HEK293 (cell line): ENCODE measurements at regions not wholly inside any gene's neighbourhood (a gene's known extent, or its start where the extent isn't known, plus 50 kb on each side); places are given as distances from the start of the nearest gene placed in this dataset.

ENCODE experiments used
- CTCF ChIA-PET: fragments of 350-600 bp; formaldehyde crosslinking; extraction: SDS; loops from one replicate; lab custom pipeline; 2021; ENCODE audit warnings: antibody characterized with exemption; lab: Yijun Ruan, JAX
- POLR2A ChIA-PET: fragments of 300-600 bp; formaldehyde crosslinking; extraction: SDS; loops from one replicate; lab custom pipeline; 2020; ENCODE audit warnings: antibody characterized with exemption, inconsistent platforms; lab: Yijun Ruan, JAX
- H3K27ac ChIP-seq: fragments of 200-500 bp; sonication (Bioruptor generic); 2 replicates; pipeline ENCODE4 v1.5.1; 2014; ENCODE audit warnings: low read depth, low read length, control low read depth, inconsistent platforms; ENCODE audit errors: extremely low read depth
- H3K36me3 ChIP-seq, 2 experiments: fragments of 200-500 bp in 1 of 2; sonication (Bioruptor generic) in 1 of 2; 1 replicate in 1 of 2; 2 replicates in 1 of 2; pipeline ENCODE4 v1.5.1; 2014 to 2017; ENCODE audit warnings: inconsistent platforms in 2 of 2, low read length in 2 of 2; ENCODE audit not compliant: control insufficient read depth in 2 of 2, insufficient read depth in 1 of 2
- H3K4me1 ChIP-seq: fragments of 200-500 bp; sonication (Bioruptor generic); 2 replicates; pipeline ENCODE4 v1.5.1; 2014; ENCODE audit warnings: mild to moderate bottlenecking, low read length, inconsistent platforms; ENCODE audit not compliant: control insufficient read depth, insufficient read depth
- H3K4me3 ChIP-seq: 2 replicates; pipeline ENCODE4 v1.5.1; 2011; ENCODE audit warnings: low read depth, mild to moderate bottlenecking, control low read depth, low read length, moderate library complexity
- H3K9me3 ChIP-seq: fragments of 200-500 bp; sonication (Bioruptor generic); 2 replicates; pipeline ENCODE4 v1.5.1; 2014; ENCODE audit warnings: low read depth, low read length, inconsistent platforms; ENCODE audit not compliant: control insufficient read depth, insufficient read depth
- MEIS1 ChIP-seq: sonication (generic); formaldehyde crosslinking; IDR thresholded peaks from 2 replicates; pipeline ENCODE4 v1.8.1; 2022; ENCODE audit warnings: missing genetic modification reagents, mild to moderate bottlenecking, borderline replicate concordance
- PRDM1 ChIP-seq: fragments of 450-650 bp; formaldehyde crosslinking; IDR thresholded peaks from 2 replicates; pipeline ENCODE4; 2016; ENCODE audit warnings: missing biosample characterization, missing genetic modification characterization
- TRIM28 ChIP-seq: IDR thresholded peaks from 2 replicates; pipeline ENCODE4 v1.6.1; 2011; ENCODE audit warnings: low read length, control low read depth, borderline replicate concordance
- YY1 ChIP-seq: fragments of 450-650 bp; formaldehyde crosslinking; IDR thresholded peaks from 2 replicates; pipeline ENCODE4 v1.5.1; 2018; ENCODE audit warnings: missing biosample characterization, missing genetic modification characterization
- ZBTB17 ChIP-seq: fragments of 450-650 bp; formaldehyde crosslinking; IDR thresholded peaks from 2 replicates; pipeline ENCODE4 v1.5.1; 2016; ENCODE audit warnings: missing biosample characterization, missing genetic modification characterization
- ZBTB8A ChIP-seq: fragments of 450-650 bp; formaldehyde crosslinking; IDR thresholded peaks from 2 replicates; pipeline ENCODE4 v1.5.1; 2016; ENCODE audit warnings: missing biosample characterization, missing genetic modification characterization
- ZNF19 ChIP-seq: fragments of 450-650 bp; formaldehyde crosslinking; IDR thresholded peaks from 2 replicates; pipeline ENCODE4; 2016; ENCODE audit warnings: missing biosample characterization, missing genetic modification characterization, low read depth
- ZNF248 ChIP-seq: fragments of 450-650 bp; formaldehyde crosslinking; IDR thresholded peaks from 2 replicates; pipeline ENCODE4 v1.5.1; 2017; ENCODE audit warnings: missing biosample characterization, missing genetic modification characterization
- ZNF266 ChIP-seq: fragments of 450-650 bp; formaldehyde crosslinking; IDR thresholded peaks from 2 replicates; pipeline ENCODE4 v1.5.1; 2016; ENCODE audit warnings: missing biosample characterization, missing genetic modification characterization, low read depth
- ZNF292 ChIP-seq: fragments of 450-650 bp; formaldehyde crosslinking; IDR thresholded peaks from 2 replicates; pipeline ENCODE4 v1.5.1; 2016; ENCODE audit warnings: low read depth, missing biosample characterization, missing genetic modification characterization, borderline replicate concordance
- ZNF37A ChIP-seq: fragments of 450-650 bp; IDR thresholded peaks from 2 replicates; pipeline ENCODE4 v1.5.1; 2018; ENCODE audit warnings: missing biosample characterization, missing genetic modification characterization
- ZNF571 ChIP-seq: fragments of 450-650 bp; formaldehyde crosslinking; IDR thresholded peaks from 2 replicates; pipeline ENCODE4 v1.5.0; 2017; ENCODE audit warnings: missing biosample characterization, missing genetic modification characterization
- ZNF621 ChIP-seq: fragments of 450-650 bp; formaldehyde crosslinking; IDR thresholded peaks from 2 replicates; pipeline ENCODE4 v1.5.1; 2017; ENCODE audit warnings: missing biosample characterization, missing genetic modification characterization
- ZNF654 ChIP-seq: fragments of 450-650 bp; formaldehyde crosslinking; IDR thresholded peaks from 2 replicates; pipeline ENCODE4 v1.5.1; 2016; ENCODE audit warnings: low read depth, missing biosample characterization, missing genetic modification characterization
- ZNF660 ChIP-seq: fragments of 450-650 bp; IDR thresholded peaks from 2 replicates; pipeline ENCODE4 v1.5.1; 2018; ENCODE audit warnings: missing biosample characterization, mild to moderate bottlenecking, missing genetic modification characterization
- TF ChIP-seq, protein P1 (sequence below): fragments of 450-650 bp; formaldehyde crosslinking; conservative IDR thresholded peaks from 2 replicates; pipeline ENCODE4 v1.5.1; 2016; ENCODE audit warnings: low read depth, missing biosample characterization, missing genetic modification characterization
- TF ChIP-seq, protein P2 (sequence below): fragments of 450-650 bp; formaldehyde crosslinking; IDR thresholded peaks from 2 replicates; pipeline ENCODE4; 2016; ENCODE audit warnings: missing biosample characterization, missing genetic modification characterization

DNA sequence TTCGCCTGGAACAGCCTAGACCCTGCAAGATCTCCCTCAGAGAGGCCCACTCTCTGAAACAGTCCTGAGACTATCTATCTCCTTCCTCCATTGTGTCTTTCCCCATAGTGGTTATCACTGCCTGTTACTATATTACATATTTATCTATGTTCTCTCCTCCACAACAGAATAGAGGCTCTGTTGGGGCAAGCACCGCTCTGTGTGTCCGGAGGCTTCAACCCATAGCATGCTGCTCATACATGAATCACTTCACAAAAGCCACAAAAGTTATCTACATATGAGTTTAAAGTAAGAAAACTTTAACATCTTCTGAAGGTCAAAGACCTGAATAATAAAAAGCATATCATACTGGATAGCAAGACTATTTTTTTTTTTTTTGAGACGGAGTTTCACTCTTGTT is 242.1 kb upstream of the HS6ST1 start:
- Histone ChIP-seq H3K4me1 (no peaks in the 10 kb centered on the region), H3K4me3 (no peak overlapping the region), H3K9me3 (no peaks in the 10 kb centered on the region), H3K36me3 (no peaks in the 10 kb centered on the region), H3K27ac (no peak overlapping the region)
- CTCF ChIA-PET, result interaction anchor here (1.3 kb wide), 1 partner anchor 92 kb away, joined by 4 read pairs; no protein-coding TSS in a partner anchor
- POLR2A ChIA-PET, result no interaction called here
- TF ChIP-seq ZNF654 (tag by site-specific recombination) (no peak), ZNF19 (tag by site-specific recombination) (no peak), ZNF571 (tag by site-specific recombination) (no peak)

DNA sequence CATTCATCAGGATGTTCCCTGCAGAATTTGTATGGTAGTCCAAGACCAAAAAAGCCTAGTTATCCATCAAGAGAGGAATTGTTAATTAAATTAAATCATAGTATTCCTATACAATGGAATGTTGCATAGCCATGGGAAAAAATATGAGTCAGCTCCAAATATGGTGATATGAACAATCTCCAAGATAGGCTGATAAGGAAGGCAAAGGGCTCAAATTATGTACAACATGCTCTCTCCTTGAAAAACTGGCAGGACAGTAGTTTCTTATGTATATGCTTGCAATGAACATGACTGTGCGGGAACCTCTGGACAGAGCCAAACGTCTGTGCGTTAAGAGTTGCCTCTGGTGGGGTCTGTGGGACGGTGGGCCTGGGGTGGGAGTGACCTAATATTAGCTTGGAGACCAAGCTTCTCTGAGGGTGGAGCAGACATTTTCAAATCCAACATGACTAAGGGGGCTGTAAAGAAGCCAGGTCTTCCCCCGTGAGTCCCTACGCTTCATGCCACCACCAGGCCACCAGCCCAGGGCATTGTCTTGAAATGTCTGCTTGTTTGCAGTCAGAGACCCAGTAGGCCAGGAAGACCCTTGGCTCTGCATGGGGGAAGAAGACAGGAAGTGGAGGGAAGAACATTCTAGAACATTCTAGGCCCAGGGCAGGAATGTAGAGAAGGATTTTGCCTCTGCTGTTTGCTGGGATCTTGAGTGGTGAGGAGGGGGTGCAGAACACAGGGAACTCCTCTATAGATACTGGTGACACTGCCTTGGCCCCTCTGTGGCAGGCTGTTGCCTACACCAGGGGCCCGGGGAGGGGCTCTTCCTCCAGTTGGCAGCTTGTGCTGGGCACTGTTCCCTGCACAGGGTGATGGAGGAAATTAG is 244.0 kb upstream of the HS6ST1 start:
- CTCF ChIA-PET, result interaction anchor here (0.6 kb wide), 1 partner anchor 178 kb away, joined by 3 read pairs; no protein-coding TSS in a partner anchor
- no peak overlapping the region for H3K4me3 ChIP-seq
- H3K9me3 ChIP-seq, result no peaks in the 10 kb centered on the region
- no peaks in the 10 kb centered on the region for H3K4me1 ChIP-seq
- no peak for TF ChIP-seq ZBTB17 (tag by site-specific recombination)
- no peak for TF ChIP-seq ZNF266 (tag by site-specific recombination)
- no peak for TF ChIP-seq ZNF621 (tag by site-specific recombination)
- no peak for TF ChIP-seq ZNF660
- no peak for TF ChIP-seq ZNF292 (tag by site-specific recombination)
- no peak for TF ChIP-seq PRDM1
- no peak for TF ChIP-seq ZNF248 (tag by site-specific recombination)
- no peak for TF ChIP-seq ZNF37A (tag by site-specific recombination)
- no peak for TF ChIP-seq ZBTB8A (tag by site-specific recombination)
- TF ChIP-seq, protein P1, sequence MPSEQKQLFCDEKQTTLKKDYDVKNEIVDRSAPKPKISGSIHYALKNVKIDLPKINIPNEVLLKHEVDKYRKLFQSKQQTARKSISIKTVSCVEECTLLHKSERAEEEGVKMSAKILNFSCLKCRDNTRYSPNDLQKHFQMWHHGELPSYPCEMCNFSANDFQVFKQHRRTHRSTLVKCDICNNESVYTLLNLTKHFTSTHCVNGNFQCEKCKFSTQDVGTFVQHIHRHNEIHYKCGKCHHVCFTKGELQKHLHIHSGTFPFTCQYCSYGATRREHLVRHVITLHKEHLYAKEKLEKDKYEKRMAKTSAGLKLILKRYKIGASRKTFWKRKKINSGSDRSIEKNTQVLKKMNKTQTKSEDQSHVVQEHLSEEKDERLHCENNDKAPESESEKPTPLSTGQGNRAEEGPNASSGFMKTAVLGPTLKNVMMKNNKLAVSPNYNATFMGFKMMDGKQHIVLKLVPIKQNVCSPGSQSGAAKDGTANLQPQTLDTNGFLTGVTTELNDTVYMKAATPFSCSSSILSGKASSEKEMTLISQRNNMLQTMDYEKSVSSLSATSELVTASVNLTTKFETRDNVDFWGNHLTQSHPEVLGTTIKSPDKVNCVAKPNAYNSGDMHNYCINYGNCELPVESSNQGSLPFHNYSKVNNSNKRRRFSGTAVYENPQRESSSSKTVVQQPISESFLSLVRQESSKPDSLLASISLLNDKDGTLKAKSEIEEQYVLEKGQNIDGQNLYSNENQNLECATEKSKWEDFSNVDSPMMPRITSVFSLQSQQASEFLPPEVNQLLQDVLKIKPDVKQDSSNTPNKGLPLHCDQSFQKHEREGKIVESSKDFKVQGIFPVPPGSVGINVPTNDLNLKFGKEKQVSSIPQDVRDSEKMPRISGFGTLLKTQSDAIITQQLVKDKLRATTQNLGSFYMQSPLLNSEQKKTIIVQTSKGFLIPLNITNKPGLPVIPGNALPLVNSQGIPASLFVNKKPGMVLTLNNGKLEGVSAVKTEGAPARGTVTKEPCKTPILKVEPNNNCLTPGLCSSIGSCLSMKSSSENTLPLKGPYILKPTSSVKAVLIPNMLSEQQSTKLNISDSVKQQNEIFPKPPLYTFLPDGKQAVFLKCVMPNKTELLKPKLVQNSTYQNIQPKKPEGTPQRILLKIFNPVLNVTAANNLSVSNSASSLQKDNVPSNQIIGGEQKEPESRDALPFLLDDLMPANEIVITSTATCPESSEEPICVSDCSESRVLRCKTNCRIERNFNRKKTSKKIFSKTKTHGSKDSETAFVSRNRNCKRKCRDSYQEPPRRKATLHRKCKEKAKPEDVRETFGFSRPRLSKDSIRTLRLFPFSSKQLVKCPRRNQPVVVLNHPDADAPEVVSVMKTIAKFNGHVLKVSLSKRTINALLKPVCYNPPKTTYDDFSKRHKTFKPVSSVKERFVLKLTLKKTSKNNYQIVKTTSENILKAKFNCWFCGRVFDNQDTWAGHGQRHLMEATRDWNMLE (tag by site-specific recombination), result no peak
- no peak for TF ChIP-seq MEIS1 (CRISPR knock-in tag)
- no peak for TF ChIP-seq TRIM28
- TF ChIP-seq, protein P2, sequence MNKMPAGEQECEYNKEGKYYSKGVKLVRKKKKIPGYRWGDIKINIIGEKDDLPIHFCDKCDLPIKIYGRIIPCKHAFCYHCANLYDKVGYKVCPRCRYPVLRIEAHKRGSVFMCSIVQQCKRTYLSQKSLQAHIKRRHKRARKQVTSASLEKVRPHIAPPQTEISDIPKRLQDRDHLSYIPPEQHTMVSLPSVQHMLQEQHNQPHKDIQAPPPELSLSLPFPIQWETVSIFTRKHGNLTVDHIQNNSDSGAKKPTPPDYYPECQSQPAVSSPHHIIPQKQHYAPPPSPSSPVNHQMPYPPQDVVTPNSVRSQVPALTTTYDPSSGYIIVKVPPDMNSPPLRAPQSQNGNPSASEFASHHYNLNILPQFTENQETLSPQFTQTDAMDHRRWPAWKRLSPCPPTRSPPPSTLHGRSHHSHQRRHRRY (tag by site-specific recombination), result no peak
- TF ChIP-seq YY1 (tag by site-specific recombination), result no peak
- TF ChIP-seq, all 188 proteins: peak for 0
- POLR2A ChIA-PET, result no interaction called here
- Histone ChIP-seq H3K27ac (no peak overlapping the region), H3K36me3 (no peaks in the 10 kb centered on the region)
